ENCODE measurements at regions not wholly inside any gene's neighbourhood (a gene's known extent, or its start where the extent isn't known, plus 50 kb on each side); places are given as distances from the start of the nearest gene placed in this dataset.
A peak's percentile ranks its signal among the peaks of the same experiment; 100 is the strongest.
"Not testable (repeated sequence)": the region's sequence is repeated elsewhere in the genome, so short reads cannot be mapped to it uniquely, and the experiment has no call there.

DNA sequence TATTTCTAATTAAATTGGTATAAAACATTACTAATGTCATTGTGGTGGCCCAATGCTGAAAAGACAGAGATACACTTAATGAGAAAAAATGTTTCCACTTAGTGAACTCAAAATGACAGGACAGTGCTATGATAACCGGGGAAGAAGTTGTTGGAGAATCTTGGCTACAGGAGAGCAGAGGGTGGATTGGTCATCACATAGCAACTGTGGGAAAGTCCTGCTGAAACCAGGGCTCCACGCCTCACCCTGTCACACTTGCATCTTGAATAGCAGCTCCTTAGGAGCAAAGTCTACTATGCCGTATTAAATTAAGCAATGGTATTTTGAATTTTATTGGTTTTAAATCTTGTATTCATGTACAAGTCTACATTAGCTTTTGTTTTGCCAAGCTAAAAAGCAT is 225.5 kb downstream of the KLF6 start:
- no peaks in the 10 kb centered on the region for H3K9me3 Mint-ChIP-seq
- no peak overlapping the region for H3K27ac Mint-ChIP-seq
- no peak for DNase-seq (ENCODE audit: low spot score in 2 of 2)
- H3K36me3 Mint-ChIP-seq = no peaks in the 10 kb centered on the region
- no peak for ATAC-seq

DNA sequence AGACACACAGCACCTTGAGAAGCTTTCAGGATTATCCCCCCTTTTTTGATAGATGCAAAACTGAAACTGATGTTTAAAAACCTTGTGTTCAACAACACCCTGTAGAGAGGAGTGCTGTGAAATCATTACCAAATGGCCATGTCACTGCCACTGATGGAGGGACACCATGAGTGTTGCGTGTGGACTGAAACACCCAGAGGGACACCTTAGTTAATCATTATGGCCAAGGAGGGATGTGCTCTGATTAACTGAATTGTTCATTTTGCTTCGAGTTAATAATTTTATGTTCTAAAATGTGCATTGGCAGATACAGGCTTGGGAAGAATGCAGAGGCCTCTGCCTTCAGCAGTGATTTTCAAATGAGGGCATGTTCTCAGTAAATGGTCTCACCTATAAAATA is 226.0 kb downstream of the KLF6 start:
- no peaks in the 10 kb centered on the region for H3K9me3 Mint-ChIP-seq
- H3K36me3 Mint-ChIP-seq = no peaks in the 10 kb centered on the region

DNA sequence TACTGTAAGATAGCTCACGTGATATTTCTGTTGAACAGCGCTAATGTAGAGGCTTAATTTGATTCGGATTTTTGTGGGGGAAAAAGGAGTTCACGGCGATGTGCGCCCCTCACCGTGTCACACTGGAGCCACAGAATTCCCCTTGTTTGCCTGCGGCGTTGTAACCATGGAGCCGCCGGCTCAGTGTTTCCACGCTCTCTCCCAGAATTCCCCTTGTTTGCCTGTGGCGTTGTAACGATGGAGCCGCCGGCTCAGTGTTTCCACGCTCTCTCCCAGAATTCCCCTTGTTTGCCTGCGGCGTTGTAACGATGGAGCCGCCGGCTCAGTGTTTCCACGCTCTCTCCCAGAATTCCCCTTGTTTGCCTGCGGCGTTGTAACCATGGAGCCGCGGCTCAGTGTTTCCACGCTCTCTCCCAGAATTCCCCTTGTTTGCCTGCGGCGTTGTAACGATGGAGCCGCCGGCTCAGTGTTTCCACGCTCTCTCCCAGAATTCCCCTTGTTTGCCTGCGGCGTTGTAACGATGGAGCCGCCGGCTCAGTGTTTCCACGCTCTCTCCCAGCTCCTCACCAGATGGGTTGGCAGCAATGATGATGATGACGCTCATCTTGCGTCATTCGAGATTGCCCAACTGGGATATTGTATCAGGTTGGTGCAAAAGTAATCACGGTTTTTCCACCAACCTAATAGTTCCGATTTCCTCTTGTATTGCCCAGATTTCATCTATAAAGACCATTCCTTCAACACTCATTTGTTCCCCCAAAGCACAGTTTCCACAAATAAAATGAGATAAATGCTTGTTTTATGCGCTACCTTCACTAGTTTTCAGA is 228.6 kb downstream of the KLF6 start:
- H3K27ac Mint-ChIP-seq; DNase-seq (ENCODE audit: low spot score in 2 of 2); H3K9me3 Mint-ChIP-seq; H3K36me3 Mint-ChIP-seq; ATAC-seq: not testable (repeated sequence)

More for the DNA sequence above, 226.0 kb downstream of the KLF6 start:
- no peak overlapping the region for H3K27ac Mint-ChIP-seq
- DNase-seq (ENCODE audit: low spot score in 2 of 2) (no peak), ATAC-seq (no peak)

DNA sequence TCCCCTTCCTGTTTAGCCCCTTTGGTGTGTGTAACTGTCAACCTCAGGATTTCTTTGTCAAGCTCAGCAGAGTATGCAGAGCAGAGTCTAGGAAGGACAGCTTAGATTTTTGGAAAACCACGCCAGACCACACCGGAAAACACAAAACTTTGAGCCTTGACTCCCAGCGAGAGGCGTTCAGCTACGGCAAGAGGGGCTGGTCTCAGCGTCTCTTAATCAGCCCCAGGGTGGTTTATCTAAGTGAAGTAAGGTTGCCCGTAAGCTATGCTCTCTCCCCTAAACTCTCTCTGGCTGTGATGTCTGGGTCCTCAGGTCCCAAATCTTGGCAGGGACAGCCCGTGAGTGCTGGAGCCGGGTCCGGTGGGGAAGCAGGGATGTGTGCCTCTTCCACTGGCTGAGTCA is 230.9 kb downstream of the KLF6 start:
- Mint-ChIP-seq H3K27ac (peak overlapping the region in 1 of 2 donors; percentile 47), H3K36me3 (no peaks in the 10 kb centered on the region), H3K9me3 (no peaks in the 10 kb centered on the region)
- DNase-seq (ENCODE audit: low spot score in 2 of 2) = no peak
- peak in 1 of 2 donors; percentile 38 for ATAC-seq

DNA sequence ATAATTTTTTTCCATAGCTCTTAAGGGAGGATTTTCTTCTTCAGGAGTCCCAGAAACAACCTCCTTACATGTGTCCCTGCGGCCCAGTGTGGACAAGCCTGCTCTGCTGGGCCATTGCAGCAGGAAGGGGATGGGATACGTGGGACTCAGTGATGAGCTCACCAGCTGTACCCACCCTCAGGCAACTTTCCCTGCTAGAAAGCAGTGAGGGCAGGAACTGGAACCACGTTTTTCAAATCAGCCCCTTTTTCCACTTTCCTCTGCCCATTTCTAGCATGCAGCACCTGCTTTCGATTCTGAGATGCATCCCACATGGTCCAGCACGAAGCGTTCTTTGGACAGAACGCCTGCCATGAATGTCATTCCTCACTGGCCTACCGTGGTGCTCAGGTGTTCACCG is 232.7 kb downstream of the KLF6 start:
- Mint-ChIP-seq H3K9me3 (peaks cover 0 to 4% of the 10 kb centered on the region in 2 donors), H3K27ac (no peak overlapping the region), H3K36me3 (no peaks in the 10 kb centered on the region)
- no peak for ATAC-seq
- no peak for DNase-seq (ENCODE audit: low spot score in 2 of 2)

DNA sequence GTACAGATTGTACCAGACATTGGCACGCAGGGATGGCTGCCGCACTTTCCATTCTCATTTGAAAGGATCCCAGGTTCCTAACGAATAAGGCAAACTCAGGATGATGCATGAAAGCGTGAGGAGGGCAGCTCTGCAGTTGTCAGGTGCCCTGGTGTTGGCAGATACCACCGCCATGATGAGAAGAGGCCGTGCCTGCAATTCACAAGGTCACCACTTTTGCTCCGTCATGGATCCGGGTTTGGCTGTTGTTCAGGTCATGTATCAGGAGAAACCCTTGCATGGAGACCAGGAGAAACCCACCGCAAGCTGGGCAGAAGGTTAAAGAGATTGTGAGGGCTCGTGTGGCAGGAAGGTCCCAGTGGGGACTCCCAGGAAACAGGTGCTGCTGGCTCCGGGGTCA is 233.2 kb downstream of the KLF6 start:
- ATAC-seq = no peak
- H3K27ac Mint-ChIP-seq = no peak overlapping the region
- no peak for DNase-seq (ENCODE audit: low spot score in 2 of 2)
- no peaks in the 10 kb centered on the region for H3K36me3 Mint-ChIP-seq
- H3K9me3 Mint-ChIP-seq = peaks cover 0 to 4% of the 10 kb centered on the region in 2 donors

DNA sequence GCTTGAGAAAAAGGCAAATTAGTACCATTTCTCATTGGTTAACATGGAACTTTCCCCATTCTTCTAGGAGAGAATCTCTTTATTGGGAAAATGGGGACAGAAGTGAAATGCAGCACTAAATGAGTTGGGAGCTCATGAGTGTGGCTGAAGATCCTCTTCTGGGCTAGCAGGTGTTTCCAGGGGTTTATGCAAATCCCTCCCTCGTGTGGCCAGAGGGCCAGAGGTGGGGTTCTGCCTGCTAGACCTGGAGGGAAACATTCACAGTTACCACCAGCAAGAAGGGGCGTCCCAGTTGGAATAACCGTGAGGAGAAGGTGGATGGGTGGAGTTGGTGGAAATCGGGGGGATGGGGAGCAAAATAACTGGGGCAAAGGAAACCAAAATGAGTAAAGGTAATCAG is 235.9 kb downstream of the KLF6 start:
- no peak for ATAC-seq
- Mint-ChIP-seq H3K9me3 (peaks cover 0 to 4% of the 10 kb centered on the region in 2 donors), H3K36me3 (no peaks in the 10 kb centered on the region)

DNA sequence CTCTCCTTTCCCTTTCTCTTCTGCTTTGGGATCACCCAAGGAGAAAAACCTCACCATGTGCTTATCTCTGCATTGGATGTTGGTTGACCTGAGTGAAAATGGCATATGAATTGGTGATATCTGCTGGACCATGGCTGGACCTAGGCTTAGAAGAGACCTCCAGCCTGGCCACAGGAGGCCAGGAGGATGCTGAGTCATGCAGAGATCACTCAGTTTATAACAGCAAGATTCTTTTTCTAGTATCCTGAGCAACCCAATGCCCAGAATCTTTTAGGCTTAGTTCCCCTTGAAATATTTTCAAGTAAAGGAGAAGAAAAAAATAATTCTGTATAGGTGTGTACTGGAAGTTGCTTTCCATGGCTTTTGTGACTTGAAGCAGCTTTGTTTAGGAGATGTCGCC is 236.3 kb downstream of the KLF6 start:
- Mint-ChIP-seq H3K27ac (peak overlapping the region in 1 of 2 donors; percentile 35), H3K36me3 (no peaks in the 10 kb centered on the region), H3K9me3 (peaks cover 0 to 4% of the 10 kb centered on the region in 2 donors)
- no peak for ATAC-seq
- DNase-seq (ENCODE audit: low spot score in 2 of 2) = no peak

More for the DNA sequence above, 235.9 kb downstream of the KLF6 start:
- H3K27ac Mint-ChIP-seq = peak overlapping the region in 1 of 2 donors; percentile 35
- DNase-seq (ENCODE audit: low spot score in 2 of 2) = no peak

DNA sequence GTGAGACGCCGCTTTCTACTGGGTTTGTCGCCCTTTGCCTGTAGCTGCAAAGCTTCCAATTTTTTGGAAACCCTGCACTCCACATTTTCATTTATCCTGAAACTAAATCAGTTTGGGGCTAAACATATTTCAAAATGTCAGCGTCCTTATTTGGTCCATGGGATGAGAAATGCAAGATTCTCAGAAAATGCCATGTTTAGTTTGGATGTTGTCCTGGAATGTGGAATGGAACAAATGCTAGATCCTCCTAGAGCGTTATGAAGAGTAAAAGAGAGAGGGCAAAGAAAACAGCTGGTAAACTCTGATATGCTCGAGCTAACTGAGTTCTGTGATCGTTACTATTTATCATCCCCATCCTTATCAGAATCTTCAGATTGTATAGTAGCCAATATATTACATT is 236.9 kb downstream of the KLF6 start:
- H3K9me3 Mint-ChIP-seq = peaks cover 0 to 4% of the 10 kb centered on the region in 2 donors
- H3K36me3 Mint-ChIP-seq = no peaks in the 10 kb centered on the region
- ATAC-seq = no peak

DNA sequence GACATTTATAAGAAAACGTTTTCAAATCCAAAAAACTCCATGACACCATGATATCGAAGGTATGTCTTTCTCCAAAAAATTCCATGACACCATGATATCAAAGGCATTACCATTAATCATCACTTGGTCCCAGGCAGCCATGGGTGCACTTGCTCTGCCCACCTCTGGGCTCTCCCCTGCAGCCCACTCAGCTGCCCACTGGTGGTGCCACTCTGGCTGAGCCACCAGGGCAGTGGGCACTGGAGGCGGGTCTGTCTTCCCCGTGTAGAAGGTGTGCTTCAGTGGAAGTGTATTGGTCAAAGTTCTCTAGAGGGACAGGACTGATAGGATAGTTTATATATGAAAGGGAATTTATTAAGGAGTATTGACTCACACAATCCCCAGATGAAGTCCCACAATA is 240.4 kb downstream of the KLF6 start:
- ATAC-seq = no peak
- no peak for DNase-seq (ENCODE audit: low spot score in 2 of 2)
- Mint-ChIP-seq H3K36me3 (no peaks in the 10 kb centered on the region), H3K27ac (no peak overlapping the region), H3K9me3 (peaks cover 0 to 4% of the 10 kb centered on the region in 2 donors)

More for the DNA sequence above, 236.9 kb downstream of the KLF6 start:
- no peak overlapping the region for H3K27ac Mint-ChIP-seq
- no peak for DNase-seq (ENCODE audit: low spot score in 2 of 2)

DNA sequence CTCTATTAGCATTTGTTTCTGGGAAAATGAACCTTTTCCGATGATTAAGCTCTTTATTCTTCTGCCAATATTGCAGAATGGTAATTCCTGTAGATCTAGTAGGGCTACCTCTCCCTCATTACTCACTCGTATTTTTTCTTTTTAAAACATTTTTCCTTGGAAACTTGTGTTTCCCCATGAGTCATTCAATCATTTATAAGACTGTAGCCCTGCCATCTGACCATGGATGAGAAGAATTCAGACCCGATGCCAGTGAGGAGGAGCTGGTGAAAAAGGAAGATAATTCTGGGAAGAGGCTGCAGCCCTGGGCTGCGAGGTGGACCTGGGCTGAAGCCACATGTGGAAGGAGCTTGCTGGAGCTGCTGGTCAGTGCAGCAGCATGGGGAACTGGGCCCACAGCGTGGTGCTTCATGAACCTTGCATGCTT is 242.8 kb downstream of the KLF6 start:
- H3K36me3 Mint-ChIP-seq = no peaks in the 10 kb centered on the region
- DNase-seq (ENCODE audit: low spot score in 2 of 2) (no peak), ATAC-seq (no peak)
- no peaks in the 10 kb centered on the region for H3K9me3 Mint-ChIP-seq
- no peak overlapping the region for H3K27ac Mint-ChIP-seq

DNA sequence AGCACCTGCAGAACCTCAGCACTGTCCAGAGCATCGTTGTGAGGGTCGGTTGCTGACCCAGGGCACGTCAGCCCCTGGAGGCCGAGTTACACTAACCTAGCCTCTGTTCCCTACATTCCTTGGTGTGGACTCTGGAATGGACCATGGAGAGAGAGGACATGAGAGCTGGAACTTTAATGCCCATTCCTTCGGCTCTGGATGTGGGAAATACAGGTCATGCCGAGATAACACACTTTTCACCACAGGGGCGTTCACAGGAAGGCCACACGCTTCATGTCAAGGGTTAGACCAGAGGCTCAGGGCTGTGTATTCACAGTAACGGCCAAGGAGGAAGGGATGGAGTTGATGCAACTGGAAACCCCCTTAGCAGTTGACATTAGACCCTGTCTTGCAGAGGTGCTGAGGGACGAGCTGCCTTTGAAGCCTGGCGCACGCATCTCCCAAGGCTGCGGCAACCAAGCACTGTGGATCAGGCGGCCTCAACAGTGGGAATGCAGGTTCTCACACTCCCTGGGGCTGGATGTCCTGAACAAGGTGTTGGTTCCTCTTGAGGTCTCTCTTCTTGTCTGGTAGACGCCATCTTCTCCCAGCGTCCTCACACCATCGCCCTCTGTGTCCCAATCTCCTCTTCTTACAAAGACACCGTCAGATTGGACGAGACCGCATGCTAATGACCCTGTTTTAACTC is 245.2 kb downstream of the KLF6 start:
- no peak for ATAC-seq
- Mint-ChIP-seq H3K27ac (peak overlapping the region in 1 of 2 donors; percentile 65), H3K36me3 (no peaks in the 10 kb centered on the region), H3K9me3 (no peaks in the 10 kb centered on the region)
- DNase-seq (ENCODE audit: low spot score in 2 of 2) = no peak

DNA sequence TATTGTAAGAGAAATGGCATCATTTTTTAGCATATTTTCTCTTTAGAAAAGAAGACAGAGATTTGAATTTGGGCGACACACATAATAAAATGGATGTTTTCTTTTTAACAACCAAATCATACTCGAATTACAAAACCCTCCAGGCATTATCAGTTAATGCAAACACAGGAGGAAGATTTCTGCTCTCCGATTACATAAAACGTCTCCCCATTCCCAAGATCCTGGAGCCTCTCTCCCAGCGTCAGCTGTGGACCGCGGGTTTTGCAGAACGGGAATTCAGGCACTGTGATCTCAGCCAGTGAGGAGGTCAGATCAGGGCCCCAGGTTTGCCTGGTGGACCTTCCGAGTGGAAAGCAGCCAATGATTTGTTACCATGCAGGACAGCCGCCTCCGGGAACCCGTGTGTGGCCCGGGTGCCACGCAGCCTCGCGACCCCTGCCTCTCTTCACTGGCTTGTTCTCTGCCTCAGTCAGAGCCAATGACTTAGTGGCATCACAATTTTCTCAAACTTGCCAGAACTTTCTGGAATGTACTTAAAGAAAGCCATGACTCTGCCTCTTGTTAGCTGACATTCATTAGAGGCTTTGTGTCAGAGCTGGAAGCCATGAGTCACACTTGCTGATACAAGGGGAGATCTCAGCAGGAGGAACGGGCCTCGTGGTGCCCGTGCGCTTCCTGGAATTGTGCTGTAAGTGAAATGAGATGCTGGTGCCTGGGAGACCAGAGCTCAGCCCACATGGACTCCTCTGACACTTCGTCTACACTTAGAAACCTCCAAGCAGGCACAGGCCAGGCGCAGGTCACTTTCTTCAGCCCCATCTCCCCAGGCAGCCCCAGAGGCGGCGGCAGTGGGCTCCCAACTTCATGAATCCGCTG is 246.1 kb downstream of the KLF6 start:
- ATAC-seq (no peak), DNase-seq (ENCODE audit: low spot score in 2 of 2) (no peak)
- no peak overlapping the region for H3K27ac Mint-ChIP-seq
- no peaks in the 10 kb centered on the region for H3K36me3 Mint-ChIP-seq
- H3K9me3 Mint-ChIP-seq = no peaks in the 10 kb centered on the region

DNA sequence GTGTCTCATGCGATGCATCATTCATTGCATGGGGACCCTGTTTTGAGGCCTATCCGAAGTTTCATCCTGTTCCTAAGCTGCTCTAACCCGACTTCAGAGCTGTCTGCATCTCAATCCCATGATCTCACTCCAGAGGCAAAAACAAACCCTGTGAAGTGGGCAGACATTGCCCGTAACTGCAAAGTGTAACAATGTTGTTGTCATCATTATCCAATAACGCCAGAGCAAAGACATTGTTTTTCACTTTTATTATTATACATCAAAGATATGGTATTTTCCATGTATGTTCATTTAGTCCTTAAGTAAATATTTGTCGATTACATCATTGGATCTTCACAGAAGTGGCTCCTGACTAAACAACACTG is 246.7 kb downstream of the KLF6 start:
- no peak for DNase-seq (ENCODE audit: low spot score in 2 of 2)
- no peak for ATAC-seq
- H3K36me3 Mint-ChIP-seq = no peaks in the 10 kb centered on the region
- no peaks in the 10 kb centered on the region for H3K9me3 Mint-ChIP-seq
- no peak overlapping the region for H3K27ac Mint-ChIP-seq

DNA sequence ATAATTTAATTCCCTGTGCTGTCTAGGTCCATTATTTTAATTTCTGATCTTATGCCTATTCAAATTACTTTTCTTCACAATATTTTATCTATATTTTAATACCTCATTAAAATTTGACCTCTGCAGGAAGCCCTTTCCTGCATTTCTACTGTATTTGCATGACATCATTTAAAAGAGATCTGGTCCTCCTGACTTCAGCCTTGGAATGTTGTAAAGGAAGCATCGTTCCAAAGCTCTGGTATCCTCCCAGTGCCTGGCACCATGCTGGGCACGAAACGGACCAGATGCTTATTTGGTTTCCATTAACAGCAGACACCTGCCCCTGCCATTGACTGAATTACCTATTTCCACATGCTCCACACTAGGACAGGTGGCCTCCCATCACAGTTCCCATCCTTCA is 247.5 kb downstream of the KLF6 start:
- DNase-seq (ENCODE audit: low spot score in 2 of 2) = no peak
- Mint-ChIP-seq H3K36me3 (no peaks in the 10 kb centered on the region), H3K27ac (no peak overlapping the region), H3K9me3 (no peaks in the 10 kb centered on the region)
- no peak for ATAC-seq

DNA sequence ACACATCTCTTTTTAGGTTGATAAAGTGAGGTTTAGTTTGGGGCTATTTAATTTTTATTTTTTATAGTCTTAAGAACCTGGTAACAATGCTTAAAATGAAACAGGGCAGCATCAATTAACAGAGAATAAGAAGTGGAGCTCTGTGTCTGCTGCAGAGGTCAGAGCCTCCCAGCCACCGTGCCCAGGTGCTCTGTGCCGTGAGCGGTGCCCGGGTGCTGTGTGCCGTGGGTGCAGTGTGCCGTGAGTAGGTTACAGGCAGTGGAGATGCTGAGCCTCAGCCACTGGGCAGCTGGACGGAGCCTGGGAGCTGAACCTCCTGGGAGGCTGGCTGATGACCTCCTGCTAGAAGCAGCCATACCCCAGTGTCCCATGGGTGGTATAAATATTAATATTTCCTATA is 250.0 kb downstream of the KLF6 start:
- no peak overlapping the region for H3K27ac Mint-ChIP-seq
- no peaks in the 10 kb centered on the region for H3K9me3 Mint-ChIP-seq
- H3K36me3 Mint-ChIP-seq = no peaks in the 10 kb centered on the region
- DNase-seq (ENCODE audit: low spot score in 2 of 2) (no peak), ATAC-seq (no peak)

DNA sequence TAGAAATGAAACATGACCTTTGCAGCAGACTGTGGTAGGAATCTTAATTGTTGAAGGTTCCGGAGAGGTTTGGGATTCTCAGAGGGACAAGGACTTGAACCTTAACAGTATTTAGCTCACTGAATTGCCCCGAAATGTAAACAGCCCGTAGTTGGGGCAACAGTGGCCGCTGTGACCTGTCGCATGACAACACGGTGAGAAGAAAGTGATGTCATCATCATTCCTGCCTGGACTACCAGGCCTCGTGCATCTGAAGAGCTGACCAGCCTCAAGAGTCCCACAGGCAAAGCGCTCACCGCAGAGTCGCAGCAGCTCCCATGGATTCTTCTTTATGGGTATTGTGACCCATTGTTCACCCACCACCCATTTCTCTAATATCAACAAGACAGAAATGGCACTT is 250.6 kb downstream of the KLF6 start:
- DNase-seq (ENCODE audit: low spot score in 2 of 2) (no peak), ATAC-seq (no peak)
- Mint-ChIP-seq H3K27ac (no peak overlapping the region), H3K36me3 (no peaks in the 10 kb centered on the region), H3K9me3 (no peaks in the 10 kb centered on the region)
